ENCODE measurements at regions not wholly inside any gene's neighbourhood (a gene's known extent, or its start where the extent isn't known, plus 50 kb on each side); places are given as distances from the start of the nearest gene placed in this dataset.
"Not testable (repeated sequence)": the region's sequence is repeated elsewhere in the genome, so short reads cannot be mapped to it uniquely, and the experiment has no call there.

DNA sequence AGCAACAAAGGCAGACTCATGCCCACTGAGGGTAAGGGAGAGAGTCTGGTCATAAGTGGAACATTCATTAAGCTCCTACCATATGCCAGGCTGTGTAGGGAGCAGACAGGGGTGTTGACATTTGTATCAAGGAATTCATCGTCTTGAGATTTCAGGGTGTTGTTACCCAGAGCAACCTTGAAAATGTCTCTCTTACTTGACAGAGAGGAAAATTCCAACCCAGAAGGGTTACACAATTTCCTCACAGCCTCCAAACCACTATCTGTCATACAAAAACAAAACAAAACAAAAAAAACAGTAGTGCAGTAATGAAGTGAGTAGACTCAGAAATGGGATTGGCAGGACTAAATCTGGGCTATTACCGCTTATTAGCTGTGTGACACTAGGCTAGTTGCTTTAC lies 113.2 kb downstream of the MIAT start:
- DNase-seq: no peak

DNA sequence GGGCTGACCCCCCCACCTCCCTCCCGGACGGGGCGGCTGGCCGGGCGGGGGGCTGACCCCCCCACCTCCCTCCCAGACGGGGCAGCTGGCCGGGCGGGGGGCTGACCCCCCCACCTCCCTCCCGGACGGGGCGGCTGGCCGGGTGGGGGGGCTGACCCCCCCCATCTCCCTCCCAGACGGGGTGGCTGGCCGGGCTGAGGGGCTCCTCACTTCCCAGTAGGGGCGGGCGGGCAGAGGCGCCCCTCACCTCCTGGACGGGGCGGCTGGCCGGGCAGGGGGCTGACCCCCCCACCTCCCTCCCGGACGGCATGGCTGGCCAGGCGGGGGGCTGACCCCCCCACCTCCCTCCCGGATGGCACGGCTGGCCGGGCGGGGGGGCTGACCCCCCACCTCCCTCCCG lies 115.7 kb downstream of the MIAT start:
- DNase-seq: not testable (repeated sequence)

DNA sequence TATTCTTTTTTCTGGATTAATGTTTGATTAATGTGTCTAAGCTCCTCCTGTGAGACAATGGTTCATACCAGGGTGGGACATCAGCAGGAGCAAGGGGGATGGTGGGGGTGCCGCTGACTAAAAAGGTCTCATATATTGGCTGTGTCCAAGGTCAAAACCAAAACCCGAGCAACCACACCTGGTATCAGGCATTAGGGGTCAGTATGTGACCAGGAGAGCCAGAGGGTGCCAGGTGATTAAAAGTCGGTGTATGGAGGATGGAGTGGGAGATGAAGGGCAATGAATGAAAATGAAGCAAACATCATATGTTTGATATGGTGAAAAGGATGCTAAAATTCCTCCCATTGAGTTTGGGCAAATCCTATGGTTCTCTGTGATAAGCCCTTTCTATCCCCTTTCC lies 118.0 kb downstream of the MIAT start:
- DNase-seq: no peak

DNA sequence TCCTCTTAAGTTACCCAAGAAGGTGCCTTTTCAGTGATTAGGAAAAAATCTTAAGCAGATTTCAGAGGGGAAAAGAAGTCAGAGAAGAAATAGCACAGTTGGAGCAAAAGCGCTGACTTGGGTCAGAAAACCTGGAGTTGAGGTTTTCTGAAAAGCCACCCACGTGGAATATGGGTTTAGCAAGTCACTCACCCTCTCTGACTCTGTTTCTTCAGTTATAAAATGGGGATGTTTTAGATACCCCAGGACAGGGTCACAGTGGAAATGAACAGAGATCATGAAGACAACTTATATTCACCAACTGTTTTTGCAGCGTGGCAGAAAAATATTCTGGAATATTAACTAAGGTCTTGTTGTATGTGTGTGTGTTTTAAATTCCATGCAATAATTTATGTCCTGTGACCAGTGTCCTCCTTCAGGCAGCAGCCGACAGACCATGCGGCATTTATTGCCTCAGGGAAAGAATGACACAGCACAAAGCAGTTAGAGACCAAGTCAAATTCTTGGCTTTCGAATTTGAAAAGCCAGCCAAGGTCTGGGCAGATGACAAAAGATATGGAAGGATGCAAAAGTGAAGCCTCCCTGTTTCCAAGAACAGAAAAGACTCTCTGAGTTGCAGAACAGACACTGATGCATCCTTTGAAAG lies 119.9 kb downstream of the MIAT start:
- DNase-seq: no peak

DNA sequence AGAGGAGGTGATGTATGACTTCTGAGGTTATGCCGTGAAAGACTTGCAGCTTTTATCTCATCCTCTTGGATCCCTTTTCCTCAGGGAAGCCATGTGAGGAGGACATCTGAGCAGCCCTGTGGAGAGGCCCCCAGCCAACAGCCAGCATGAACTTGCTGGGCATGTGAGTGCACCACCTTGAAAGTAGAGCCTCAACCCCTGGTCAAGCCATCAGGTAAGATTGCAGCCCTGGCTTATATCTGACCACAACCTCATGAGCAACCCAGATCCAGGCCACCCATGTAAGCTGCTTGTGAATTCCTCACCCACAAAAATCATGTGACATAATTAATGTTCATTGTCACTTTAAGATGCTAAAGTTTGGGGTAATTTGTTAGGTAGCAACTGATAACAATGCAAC lies 121.0 kb downstream of the MIAT start:
- DNase-seq: no peak

DNA sequence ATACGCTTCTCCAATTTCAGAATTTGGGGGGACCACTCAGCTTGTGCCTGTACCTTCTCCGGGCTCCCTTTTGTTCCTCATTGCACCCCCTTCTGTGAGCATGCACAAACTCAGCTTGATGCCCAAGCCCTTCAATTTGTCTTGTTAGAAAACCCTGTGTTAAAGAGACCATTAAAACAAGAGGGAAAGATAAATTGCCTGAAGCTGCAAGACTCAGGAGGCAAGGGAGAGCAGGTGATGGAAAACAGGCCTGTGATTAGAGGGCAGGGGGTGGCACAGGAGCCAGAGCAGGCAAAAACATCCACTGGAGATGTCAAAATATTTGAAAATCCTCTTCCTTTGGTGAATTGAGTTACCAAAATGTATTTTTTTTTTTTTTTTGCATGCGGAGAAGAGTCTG lies 121.7 kb downstream of the MIAT start:
- DNase-seq: no peak

DNA sequence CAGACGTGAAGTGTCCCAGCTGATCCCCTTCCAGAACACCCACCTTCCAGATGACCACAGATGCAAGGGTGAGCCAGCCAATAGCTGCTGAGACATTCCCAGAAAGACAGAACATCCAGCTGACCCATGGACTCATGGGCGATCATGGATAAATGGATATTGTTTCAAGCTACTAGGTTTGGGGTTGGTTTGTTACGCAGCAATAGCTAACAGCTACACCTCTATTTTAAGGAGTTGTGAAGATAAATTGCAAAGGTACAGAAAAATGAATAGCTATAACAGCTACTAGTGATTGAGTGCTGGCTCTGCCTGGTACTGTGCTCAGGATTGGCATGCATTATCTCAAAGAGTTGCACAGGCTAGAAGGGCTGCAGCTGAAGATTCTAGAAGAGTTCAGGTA lies 122.5 kb downstream of the MIAT start:
- DNase-seq: no peak

DNA sequence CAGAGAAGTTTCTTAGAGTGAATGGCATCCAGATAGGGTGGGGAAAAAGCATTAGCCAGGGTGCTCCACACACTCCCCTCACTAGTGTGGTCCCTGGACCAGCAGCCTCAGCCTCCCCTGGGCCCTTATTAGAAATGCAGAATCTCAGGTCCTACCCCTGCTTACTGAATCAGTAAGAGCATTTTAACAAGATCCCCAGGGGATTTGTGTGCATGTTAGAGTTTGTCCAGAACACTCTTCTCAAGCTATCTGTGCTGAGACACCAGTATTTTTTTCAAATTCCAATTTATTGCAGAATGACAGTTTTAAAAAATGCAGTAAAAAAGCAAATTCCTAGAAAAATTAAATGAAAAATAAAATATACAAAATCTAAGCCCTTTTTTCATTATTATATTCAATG lies 123.1 kb downstream of the MIAT start:
- no peak for DNase-seq

DNA sequence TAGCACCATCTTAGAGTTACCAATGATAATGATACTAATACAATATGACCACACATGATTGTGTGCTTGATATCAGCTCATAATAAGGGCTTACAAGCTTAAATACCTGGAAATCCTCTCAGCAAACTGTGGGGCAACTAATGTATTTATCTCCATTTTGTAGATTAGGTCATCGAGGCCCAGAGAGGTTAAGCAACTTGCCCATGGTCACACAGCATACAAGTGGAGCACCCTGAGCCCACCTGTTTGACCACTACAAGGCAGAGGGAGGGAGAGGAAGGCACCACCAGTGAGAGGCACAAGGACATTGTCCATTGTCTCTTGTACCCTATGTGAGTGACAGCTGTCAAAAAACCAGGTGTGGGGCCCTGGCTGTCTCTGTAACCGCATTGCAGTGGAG lies 123.7 kb downstream of the MIAT start:
- no peak for DNase-seq

DNA sequence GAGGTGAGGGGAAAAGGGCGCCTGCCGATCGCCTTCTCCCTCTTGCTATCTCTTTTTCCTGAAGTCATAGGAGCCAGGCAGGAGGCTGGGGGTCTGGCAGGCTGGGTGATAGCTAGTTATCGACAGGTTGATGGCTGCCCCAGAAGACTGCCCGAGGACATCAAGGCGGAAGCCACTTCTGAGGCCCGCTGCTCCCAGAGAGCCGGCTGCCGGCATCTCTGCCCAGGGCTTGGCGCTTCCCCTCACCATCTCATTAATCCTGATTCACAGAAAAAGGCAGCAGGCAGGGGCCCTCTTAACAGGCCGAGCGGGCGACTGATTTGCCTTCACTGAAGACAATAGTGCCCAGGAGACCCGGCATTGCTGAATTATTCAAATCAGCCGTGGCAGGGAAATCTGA lies 124.2 kb downstream of the MIAT start:
- no peak for DNase-seq

DNA sequence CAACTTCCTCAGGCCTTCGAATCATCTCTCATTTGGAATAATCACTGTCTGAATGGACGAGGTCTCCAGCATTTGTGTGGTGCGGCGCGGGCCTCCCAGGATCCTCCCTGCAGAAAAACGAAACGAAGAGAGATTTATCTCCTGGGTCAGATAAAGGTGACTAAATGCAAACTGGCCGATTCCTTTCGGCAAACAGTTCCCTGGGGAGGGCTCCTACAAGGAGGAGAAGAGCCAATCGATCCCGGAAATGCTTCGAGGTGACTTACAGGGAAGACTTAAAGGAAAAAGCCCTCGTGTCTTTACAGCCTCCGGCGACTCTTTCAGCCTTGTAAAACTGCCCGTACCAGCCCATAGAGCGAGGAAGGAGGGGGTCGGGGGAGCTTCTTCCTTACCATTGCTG lies 126.5 kb downstream of the MIAT start:
- no peak for DNase-seq

DNA sequence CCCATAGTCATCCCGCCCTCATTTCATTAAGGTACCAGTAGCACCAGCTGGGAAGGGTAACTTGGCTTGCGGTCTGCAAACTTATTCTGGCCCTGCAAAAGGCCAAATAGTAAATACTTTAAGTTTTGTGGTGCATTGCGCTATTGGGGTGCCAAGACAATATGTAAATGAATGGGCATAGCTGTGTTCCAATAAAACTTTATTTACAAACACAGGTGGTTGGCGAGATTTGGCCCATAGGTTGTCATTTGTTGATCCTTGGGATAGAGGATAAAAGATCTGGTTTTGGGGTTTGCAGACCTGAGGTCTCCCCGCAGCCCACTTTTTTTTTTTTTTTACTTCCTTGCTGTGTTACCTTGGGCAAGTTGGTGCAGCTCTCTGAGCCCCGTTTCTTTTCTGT lies 127.4 kb downstream of the MIAT start:
- DNase-seq: no peak

DNA sequence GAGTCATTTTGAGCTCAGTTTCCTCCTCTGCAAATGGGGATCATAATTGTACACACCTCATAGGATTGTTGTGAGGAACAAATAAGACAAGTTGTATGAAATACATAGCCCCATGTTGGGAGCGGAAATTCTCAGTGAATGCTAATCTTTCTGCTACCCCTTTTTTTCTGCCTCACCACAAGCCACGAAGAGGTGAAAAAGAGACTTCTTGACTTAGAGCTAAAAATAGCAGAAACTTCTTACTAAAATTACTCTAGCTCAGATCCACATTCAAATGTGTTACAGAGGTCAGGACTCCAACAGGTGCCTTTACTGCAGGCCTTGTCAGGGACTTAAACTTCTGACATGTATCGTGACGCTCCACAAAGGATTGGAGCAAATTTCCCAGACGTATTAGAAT lies 128.5 kb downstream of the MIAT start:
- no peak for DNase-seq

DNA sequence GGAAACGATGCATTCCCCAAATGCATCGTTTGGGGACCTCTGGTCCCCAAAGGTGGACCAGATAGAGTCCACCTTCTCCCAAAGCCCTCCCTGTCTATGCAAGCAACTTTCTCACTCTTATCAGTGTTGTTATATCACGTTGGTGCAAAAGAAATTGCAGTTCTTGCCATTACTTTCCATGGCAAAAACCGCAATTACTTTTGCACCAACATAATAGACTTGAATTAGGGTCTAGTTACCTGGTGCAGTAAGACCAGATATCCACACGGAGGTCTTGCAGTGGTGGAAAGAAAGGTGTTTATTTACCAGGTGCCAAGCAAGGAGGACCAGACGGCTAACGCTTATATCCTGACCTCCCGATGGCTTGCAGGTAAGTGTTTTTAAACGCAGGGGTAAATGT lies 129.0 kb downstream of the MIAT start:
- DNase-seq: no peak

DNA sequence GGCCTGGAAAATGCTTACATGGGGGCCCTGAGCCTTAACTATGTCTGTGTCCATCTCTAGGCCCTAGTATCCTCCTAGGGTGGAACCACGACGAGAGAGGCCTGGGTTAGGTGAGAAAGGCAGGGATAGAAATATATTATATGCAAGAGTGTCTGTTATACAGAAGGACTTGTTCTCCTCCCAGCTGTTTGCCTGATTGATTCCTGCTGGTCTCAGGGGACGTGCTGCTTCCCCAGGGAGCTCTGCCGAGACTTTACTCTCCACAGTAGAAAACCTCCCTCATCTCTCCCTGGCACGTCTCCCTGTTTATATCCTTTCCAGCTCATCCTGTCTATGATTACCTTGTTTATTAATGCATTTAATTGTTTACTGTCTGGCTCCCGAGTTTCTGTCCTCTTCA lies 132.6 kb downstream of the MIAT start:
- no peak for DNase-seq

DNA sequence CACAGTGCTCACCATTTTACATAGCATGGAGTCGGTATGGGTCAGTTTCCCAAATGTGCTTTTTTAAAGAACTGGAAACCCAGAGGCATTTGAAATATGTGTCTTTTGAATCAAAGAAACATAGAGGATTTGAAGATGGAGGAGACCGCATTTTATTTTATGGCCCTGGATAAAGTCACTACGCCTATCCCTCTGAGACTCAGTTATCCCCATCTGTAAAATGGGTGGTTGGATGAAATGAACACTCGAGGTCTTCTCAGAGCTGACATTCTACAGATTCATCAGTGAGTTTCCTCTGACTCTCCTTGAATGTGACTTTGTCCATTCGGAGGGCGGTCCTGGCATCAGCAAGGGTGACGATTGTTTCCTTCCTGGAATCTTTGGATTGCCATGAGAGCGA lies 135.1 kb downstream of the MIAT start:
- no peak for DNase-seq

DNA sequence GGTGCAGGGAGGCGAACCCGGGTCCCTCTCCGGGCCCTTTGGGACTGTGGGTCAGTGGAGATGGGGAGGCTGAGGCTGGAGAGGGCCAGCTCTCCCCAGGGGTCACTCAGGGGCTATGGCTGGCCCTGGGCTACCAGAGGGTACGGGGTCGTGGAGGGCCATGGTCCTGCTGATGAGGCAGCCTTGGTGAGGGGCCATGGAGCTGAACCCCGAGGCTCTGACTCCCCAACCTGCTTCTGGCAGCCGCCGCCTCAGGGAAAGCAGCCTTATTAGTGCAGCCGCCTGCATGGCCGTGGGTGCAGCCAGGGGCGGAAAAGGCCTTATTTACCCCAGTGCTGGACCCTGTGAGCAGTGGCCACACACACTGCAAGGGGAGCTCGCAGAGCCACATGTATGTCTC lies 139.4 kb downstream of the MIAT start:
- no peak for DNase-seq

DNA sequence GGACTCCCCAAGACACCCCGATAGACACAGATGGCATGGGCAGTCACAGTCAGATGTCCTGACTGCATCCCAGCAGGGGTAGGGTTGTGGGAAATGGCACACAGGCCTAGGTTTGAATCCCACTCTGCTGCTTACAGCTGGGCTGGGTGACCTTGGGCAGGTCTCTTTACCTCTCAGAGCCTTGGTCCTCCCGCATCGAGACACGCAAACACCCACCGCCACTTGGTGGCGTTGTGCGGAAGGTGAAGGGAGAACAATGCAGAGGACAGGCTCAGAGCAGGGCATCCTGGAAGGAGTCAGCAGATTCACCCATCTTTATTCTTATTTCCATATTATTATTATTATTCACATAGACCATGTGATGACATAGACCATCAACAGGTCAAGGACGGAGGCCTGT lies 140.5 kb downstream of the MIAT start:
- DNase-seq: no peak

DNA sequence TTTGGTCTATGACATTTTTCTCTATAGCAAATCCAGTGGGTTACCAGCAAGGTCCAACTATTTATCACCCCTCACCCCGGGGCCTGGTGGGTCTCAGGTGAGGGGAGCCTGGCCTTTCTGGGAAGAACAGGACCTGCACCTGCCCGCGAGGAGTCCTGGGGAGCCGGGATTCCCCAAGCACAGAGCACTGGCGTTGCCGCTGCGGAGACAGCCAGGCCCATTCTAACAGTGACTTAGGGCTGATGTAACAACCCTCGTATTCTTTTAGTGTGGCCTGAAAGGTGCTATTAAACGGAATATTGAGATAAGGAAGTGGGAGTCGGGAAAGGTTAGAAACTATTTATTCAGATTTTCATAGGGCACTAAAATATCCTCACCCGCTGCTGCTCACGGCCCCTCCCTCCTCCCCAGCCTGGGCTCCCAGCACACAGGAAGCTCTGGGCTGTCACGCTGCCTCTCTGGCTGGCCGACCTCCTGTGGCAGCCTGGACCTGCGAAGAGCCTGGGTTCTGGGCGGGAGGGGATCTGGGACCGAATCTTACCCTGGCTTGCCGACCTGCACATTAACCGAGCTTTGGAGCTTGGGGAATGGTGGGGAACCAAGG lies 141.2 kb downstream of the MIAT start:
- DNase-seq: no peak

DNA sequence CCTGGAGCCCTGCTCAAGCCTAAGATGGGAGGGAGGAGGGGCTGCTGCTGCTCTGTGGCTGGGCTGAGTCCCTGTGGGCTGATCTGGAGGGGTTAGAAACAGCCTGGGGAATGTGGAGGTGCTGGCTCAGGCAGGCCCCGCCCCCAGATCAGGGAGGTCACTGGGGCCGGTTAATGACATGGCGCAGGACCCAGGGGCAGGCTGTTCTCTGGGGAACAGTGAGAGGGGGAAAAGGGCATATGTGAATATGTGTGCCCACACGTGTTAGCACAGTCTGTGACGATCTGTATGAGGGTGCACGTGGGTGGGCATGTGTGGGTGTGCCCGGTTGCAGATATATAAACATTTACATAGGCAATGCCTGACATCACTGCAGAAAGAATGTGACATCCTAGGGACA lies 143.5 kb downstream of the MIAT start:
- DNase-seq: no peak

DNA sequence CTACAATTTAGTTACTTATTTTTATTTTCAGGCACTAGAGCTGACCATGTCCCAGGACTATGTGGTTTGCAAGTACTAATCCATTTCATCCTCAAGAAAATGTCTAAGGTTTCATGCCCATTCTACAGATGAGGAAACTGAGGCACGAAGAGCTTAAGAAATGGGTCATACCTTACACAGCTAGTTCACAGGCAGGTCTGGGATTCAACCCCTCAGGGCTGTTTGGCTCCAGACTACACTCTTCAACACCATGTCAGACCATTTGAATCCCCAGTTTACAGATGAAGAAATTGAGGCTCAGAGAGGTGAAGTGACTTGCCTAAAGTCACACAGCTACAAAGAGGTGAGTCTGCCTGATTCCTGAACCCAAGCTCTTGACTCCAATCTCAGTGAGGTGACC lies 144.1 kb downstream of the MIAT start:
- no peak for DNase-seq

DNA sequence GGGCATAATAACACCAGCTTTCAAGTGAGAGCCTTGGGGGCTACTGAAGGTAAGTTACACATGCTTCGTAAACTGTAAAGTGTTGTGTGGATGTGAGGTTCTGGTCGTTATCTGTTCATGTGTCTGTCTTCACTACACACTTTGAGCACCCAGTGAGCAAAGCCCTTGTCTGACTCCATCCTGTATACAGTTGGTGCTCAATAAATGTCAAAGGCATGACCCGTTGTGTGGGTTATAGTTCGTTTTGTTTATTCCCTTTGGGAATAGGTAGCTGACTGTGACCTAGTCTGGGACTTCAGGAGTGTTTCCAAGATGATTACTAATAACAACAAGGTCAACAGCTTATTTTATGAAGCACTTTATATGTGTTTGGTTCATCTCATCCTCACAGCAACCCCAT lies 146.9 kb downstream of the MIAT start:
- no peak for DNase-seq

DNA sequence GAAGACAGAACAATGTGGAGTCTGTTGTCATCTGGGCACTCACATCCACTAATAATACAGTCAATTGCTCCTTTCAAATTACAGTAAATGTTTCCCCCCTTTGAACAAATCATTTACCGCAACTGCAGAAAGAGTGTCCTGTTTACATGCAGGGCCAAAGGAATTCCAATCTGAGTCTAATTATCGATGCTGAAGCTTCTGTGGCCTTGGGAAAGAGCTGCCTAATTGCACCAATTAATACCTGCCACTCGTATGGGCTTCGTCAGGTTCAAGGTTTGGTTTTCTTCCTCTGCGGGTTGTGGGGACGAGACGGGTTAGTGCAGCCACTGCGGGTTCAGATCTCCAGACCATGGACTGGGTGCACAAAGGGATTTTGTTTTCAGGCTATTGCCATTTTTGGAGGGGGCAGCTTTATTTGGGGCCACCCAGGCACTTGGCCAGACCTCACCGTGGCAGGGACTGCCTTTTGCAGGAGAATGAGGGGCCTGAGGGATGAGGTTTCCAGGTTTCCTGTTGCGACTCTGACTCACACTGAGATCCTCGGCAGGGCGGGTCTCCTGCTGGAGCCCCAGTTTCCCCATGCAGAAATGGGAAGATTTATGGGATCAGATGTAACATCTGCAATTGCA lies 147.6 kb downstream of the MIAT start:
- DNase-seq: no peak

DNA sequence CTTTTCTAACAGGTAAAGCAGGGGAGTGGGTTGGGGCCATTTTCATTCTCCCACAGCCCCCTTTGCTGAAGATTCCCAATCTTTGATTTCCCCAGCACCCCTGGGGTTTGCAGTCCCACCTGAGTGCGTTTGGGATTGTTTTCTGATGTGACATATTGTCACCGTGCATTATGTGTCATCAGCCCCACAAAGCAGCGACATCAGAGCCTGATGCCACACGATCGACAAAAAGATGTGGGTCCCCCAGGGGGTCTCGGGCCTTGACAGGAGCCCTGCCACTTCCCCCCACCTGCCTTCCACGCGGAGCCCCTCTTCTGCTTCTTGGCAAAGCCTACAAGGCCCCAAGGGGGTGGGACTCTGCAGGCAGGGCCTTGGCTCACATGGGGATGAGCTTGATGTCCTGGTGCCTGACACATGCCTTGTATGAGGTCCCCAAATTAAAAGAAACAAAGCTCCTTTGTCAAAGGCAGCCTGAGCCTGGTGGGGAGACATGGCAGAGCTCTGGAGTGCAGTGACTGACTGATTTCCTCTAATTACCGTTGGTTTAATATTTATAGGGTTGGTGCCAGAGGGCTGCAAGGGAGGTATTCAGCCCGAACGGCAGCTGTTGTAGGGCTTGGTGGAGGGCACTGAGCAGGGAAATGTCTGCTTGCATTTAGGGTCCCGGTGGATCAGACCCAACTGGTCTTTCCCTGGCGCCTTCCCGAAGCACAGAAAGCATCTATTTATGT lies 149.2 kb downstream of the MIAT start:
- no peak for DNase-seq

All from activated naive CD4-positive, alpha-beta T cell treated with Interleukin-2 at 50 U/mL for 16 hours (primary cell).